ENCODE measurements at regions not wholly inside any gene's neighbourhood (a gene's known extent, or its start where the extent isn't known, plus 50 kb on each side); places are given as distances from the start of the nearest gene placed in this dataset.

DNA sequence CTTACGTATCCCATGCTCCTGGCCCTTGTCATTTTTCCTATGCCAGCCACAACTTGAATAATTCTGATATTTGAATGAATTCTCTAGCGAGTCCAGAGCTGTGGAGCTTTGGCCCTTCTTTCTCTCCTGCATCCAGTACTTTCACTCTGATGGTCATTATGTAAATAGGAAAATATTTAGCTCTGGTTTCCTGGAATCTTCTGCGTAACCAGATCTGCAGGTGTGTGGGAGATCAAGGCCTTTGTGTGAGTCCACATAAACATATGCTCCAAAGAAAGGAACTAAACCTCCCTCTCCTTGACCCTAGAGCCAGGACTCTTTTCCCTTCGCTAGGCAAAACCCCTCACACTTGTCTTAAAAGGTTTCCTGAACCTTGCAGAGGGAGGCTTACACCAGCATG is 132.5 kb upstream of the THBS1 start (continued):
- no peak for TF ChIP-seq THAP9 (CRISPR knock-in tag; IDR thresholded peaks at IDR 0.05; ENCODE audit: borderline replicate concordance)
- TF ChIP-seq SMC3 (IDR thresholded peaks at IDR 0.05; ENCODE audit: low read length): no peak
- no peak for TF ChIP-seq BRD4 (CRISPR knock-in tag; IDR thresholded peaks at IDR 0.05)
- TF ChIP-seq SALL1 (CRISPR knock-in tag; IDR thresholded peaks at IDR 0.05): no peak; the same call in 1 of the 2 replicates
- TF ChIP-seq NAIF1 (CRISPR knock-in tag; IDR thresholded peaks at IDR 0.05; ENCODE audit: borderline replicate concordance): no peak

- no TSS peak for BruUV-seq (replicated peaks)
- peaks cover 6% of the 10 kb centered on the region; the same call in 1 of the 2 replicates for H3K9me3 ChIP-seq (ENCODE audit: low read length)
- H3K4me2 ChIP-seq (ENCODE audit: low read depth, low read length): no peak overlapping the region
- TF ChIP-seq MXD3 (CRISPR knock-in tag; IDR thresholded peaks at IDR 0.05): no peak
- TF ChIP-seq BCL6 (CRISPR knock-in tag; IDR thresholded peaks at IDR 0.05): 0 out of 2 replicates have a peak, but pooled peaks have one; percentile 34
- no peak for TF ChIP-seq ZNF468 (CRISPR knock-in tag; IDR thresholded peaks at IDR 0.05)
- no peak for TF ChIP-seq FUBP1 (CRISPR knock-in tag; IDR thresholded peaks at IDR 0.05; ENCODE audit: borderline replicate concordance)
- no peak for TF ChIP-seq ZNF274 (CRISPR knock-in tag; IDR thresholded peaks at IDR 0.05)
- WGBS (ENCODE audit: low lambda C conversion rate): 100% methylated on average over 1 of the region's 1 CpG
- H3K27me3 ChIP-seq (ENCODE audit: control insufficient read depth in 1 of 2, insufficient read depth in 2 of 2, low read length in 2 of 2): no peaks in the 10 kb centered on the region
- in situ Hi-C loops (cut with HindIII; ENCODE audit: extremely low pct_ligation_motif_present, low pct_unique_long_range_greater_than_20kb) (no loop called here), intact Hi-C loops (cut with micrococcal nuclease; ENCODE audit: unreplicated experiment) (loop anchor here (5.0 kb wide), 1 partner anchor 324 kb away; no protein-coding TSS in a partner anchor)
- H3K9ac ChIP-seq (ENCODE audit: insufficient read depth, low read depth, low read length): no peak overlapping the region
- ChIA-PET POLR2A (no interaction called here), CTCF (ENCODE audit: low intra/inter-chr PET ratio, low total read pairs) (no interaction called here)
- H3K36me3 ChIP-seq (replicated peaks in 1 of 2; ENCODE audit: control insufficient read depth in 1 of 2, insufficient read depth in 2 of 2, low read length in 2 of 2): no peaks in the 10 kb centered on the region
- FAIRE-seq (no peak), ATAC-seq (no peak), DNase-seq (ENCODE audit: low spot score) (no peak)
- H2AFZ ChIP-seq (ENCODE audit: low read length): no peak overlapping the region
- no peak overlapping the region for H3K27ac ChIP-seq (ENCODE audit: extremely low read length, insufficient read depth, low read length)
- H3K4me3 ChIP-seq (replicated peaks in 1 of 3; ENCODE audit: insufficient read depth in 1 of 3, low read depth in 2 of 3, low read length in 3 of 3): no peak overlapping the region
- H3K4me1 ChIP-seq (ENCODE audit: insufficient read depth, low read length): peaks cover 59% of the 10 kb centered on the region
- no peaks in the 10 kb centered on the region for H4K20me1 ChIP-seq (ENCODE audit: insufficient read depth, low read length)
- no peaks in the 10 kb centered on the region for H3K79me2 ChIP-seq (ENCODE audit: insufficient read depth, low read length)
Observed at GRCh38 chr15:39451121-39451688, 129.7 kb upstream of the THBS1 start.
